ENCODE measurements at regions not wholly inside any gene's neighbourhood (a gene's known extent, or its start where the extent isn't known, plus 50 kb on each side); places are given as distances from the start of the nearest gene placed in this dataset.

DNA sequence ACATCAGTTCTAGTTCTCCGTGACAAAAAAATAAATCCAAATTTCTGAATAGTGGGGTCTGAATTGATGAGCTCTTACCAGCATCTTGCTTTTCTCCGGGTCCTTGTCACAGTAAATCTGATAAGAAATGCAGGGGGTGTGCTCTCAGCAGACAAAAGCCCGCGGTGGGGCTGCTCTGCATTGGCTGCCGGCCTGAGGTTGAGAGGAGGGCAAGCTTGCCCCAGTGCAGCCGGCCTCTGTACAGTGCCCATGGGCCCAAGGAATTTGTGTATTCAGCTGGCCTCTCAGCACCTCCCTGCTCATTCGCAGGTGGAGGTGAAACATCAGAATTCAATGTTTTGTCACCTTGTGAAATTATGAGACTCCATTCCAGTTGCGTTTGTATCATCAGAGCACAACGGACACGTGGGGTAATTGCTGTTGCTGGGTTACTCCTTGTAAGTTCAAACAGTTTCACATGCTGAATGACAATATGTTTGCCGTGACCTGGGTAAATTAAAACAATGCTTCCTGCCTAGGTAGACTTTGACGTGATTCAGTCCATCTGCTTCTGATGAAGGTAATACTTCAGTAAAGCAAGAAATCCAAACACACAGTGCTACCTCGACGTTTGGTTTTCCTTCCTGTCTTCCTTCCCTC lies 596.4 kb downstream of the MID1IP1 start:
- no peak overlapping the region for H3K4me3 ChIP-seq (ENCODE audit: low read length)
- H3K9me2 ChIP-seq (replicated peaks; ENCODE audit: insufficient read depth, low read length): no peaks in the 10 kb centered on the region
- no peaks in the 10 kb centered on the region for H3K27me3 ChIP-seq (ENCODE audit: low read length)
- no peaks in the 10 kb centered on the region for H3K36me3 ChIP-seq (ENCODE audit: insufficient read depth, low read length)
- H2AFZ ChIP-seq (ENCODE audit: low read length): no peak overlapping the region
- no peak overlapping the region for H3K9ac ChIP-seq (ENCODE audit: low read length)
- no peak overlapping the region for H3K27ac ChIP-seq (ENCODE audit: low read length)
- no peak for DNase-seq
- H3K4me2 ChIP-seq (ENCODE audit: low read depth, low read length, poor library complexity, severe bottlenecking): no peak overlapping the region
- H3K9me3 ChIP-seq (ENCODE audit: low read length): no peaks in the 10 kb centered on the region
- no peaks in the 10 kb centered on the region for H3K79me2 ChIP-seq (ENCODE audit: low read length)
- no peaks in the 10 kb centered on the region for H3K4me1 ChIP-seq (ENCODE audit: low read length)
- H4K20me1 ChIP-seq (ENCODE audit: insufficient read depth, low read depth, low read length): no peaks in the 10 kb centered on the region

DNA sequence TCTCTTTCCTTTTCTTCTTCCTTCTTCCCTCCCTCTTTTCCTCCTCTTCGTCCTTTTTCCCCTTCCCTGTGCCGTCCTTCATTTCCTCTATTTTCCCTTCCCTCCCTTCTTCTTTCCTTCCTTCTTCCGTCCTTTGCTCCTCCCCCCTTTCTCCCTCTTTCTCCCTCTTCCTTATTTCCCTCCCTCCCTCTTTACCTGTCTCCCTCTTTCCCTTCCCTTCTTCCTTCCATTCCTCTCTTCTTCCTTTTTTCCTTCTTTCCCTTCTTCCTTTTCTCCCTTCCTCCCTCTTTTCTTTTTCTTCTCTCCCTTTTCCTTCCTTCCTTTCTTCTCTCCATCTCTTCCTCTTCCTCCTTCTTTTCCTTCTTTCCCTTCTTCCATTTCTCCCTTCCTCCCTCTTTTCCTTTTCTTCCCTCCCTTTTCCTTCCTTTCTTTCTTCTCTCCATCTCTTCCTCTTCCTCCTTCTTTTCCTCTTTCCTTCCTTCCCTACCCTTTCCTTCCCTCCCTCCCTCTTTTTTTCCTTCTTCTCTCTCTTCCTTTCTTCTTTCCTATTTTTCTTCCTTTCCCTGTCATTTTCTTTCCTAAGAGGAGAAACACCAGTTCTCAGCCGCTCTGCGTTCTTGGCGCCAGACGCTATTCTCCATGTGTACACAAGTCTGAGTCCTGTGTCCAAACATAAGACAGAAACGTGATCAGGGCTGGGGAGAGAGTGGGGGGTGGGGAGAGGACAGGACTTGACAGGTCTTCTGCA lies 597.1 kb downstream of the MID1IP1 start:
- Histone ChIP-seq H3K4me1 (ENCODE audit: low read length) (no peaks in the 10 kb centered on the region), H3K27me3 (ENCODE audit: low read length) (no peaks in the 10 kb centered on the region), H3K4me3 (ENCODE audit: low read length) (no peak overlapping the region), H3K4me2 (ENCODE audit: low read depth, low read length, poor library complexity, severe bottlenecking) (no peak overlapping the region), H3K9me3 (ENCODE audit: low read length) (no peaks in the 10 kb centered on the region), H3K9me2 (replicated peaks; ENCODE audit: insufficient read depth, low read length) (no peaks in the 10 kb centered on the region), H3K36me3 (ENCODE audit: insufficient read depth, low read length) (no peaks in the 10 kb centered on the region), H3K9ac (ENCODE audit: low read length) (no peak overlapping the region), H4K20me1 (ENCODE audit: insufficient read depth, low read depth, low read length) (no peaks in the 10 kb centered on the region), H2AFZ (ENCODE audit: low read length) (no peak overlapping the region), H3K27ac (ENCODE audit: low read length) (no peak overlapping the region), H3K79me2 (ENCODE audit: low read length) (no peaks in the 10 kb centered on the region)
- DNase-seq: no peak

DNA sequence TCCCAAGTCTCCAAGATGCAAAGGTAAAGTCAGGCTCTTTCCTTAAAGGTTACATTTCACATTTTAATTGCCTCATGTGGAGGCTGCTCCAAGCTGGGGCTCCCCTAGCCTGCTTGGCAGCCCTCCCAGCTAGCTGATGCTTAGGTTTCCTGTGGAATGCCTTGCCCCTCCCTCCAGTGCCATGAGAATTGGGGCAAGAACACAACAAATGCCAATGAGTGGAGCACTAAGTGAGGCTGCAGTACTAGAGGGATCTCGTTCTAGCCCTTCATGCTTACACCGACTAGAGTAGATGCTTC lies 597.7 kb downstream of the MID1IP1 start:
- Histone ChIP-seq H3K27me3 (ENCODE audit: low read length) (no peaks in the 10 kb centered on the region), H3K27ac (ENCODE audit: low read length) (no peak overlapping the region), H3K4me1 (ENCODE audit: low read length) (no peaks in the 10 kb centered on the region), H3K9ac (ENCODE audit: low read length) (no peak overlapping the region), H3K4me2 (ENCODE audit: low read depth, low read length, poor library complexity, severe bottlenecking) (no peak overlapping the region), H3K9me3 (ENCODE audit: low read length) (no peaks in the 10 kb centered on the region), H2AFZ (ENCODE audit: low read length) (no peak overlapping the region), H3K9me2 (replicated peaks; ENCODE audit: insufficient read depth, low read length) (no peaks in the 10 kb centered on the region), H3K79me2 (ENCODE audit: low read length) (no peaks in the 10 kb centered on the region), H4K20me1 (ENCODE audit: insufficient read depth, low read depth, low read length) (no peaks in the 10 kb centered on the region), H3K4me3 (ENCODE audit: low read length) (no peak overlapping the region), H3K36me3 (ENCODE audit: insufficient read depth, low read length) (no peaks in the 10 kb centered on the region)
- no peak for DNase-seq

DNA sequence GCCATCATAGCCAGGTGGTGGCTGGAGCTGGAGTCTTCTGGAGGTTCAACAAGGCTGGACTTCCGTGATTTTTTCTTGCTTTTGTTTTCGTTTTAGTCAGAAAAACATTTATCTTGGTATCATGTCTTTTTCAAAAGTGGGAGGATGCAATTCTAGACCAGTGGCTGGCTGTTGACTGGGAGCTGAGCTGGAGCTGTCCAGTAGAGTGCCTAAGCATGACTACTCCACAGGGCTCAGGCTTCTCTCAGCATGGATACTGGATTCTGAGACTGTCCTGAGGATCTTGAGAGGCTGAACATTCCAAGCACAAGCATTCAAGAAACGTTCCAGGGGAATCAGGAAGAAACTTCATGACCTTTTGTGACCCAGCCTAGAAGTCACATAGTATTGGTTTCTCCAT lies 598.1 kb downstream of the MID1IP1 start:
- Histone ChIP-seq H3K27ac (ENCODE audit: low read length) (no peak overlapping the region), H3K4me1 (ENCODE audit: low read length) (no peaks in the 10 kb centered on the region), H4K20me1 (ENCODE audit: insufficient read depth, low read depth, low read length) (no peaks in the 10 kb centered on the region), H3K9me3 (ENCODE audit: low read length) (no peaks in the 10 kb centered on the region), H3K9ac (ENCODE audit: low read length) (no peak overlapping the region), H3K9me2 (replicated peaks; ENCODE audit: insufficient read depth, low read length) (no peaks in the 10 kb centered on the region), H3K4me3 (ENCODE audit: low read length) (no peak overlapping the region), H3K36me3 (ENCODE audit: insufficient read depth, low read length) (no peaks in the 10 kb centered on the region), H3K27me3 (ENCODE audit: low read length) (no peaks in the 10 kb centered on the region), H2AFZ (ENCODE audit: low read length) (no peak overlapping the region), H3K4me2 (ENCODE audit: low read depth, low read length, poor library complexity, severe bottlenecking) (no peak overlapping the region), H3K79me2 (ENCODE audit: low read length) (no peaks in the 10 kb centered on the region)
- DNase-seq: no peak

DNA sequence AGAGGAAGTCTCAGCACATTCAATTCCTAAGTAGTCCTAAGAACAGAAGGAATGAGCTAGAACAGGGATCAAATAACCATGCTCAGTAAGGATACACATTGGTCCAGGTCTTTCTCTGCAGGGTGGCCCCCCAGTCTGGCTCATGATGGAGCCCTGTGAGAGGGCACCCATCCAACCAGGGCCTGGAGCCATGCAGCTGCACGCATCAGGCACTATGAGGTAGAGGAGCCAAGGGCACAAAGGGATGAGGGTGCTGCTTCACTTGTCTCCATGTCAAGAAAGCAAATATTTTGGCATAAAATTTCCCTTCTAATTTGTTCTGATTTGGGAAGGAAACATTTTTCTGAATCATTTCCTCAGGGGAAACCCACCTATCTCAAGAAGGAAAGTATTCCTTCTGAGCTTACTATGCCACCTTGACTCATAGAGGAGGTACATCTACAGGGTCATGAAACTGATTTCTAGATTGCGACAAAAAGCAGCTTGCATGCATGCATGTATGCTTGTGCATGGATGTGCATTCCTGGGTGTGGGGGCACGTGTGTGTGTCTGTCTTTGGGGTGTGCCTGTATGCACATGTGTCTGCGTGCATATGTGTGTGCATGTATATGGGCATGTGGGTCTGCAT lies 600.3 kb downstream of the MID1IP1 start:
- Histone ChIP-seq H3K4me2 (ENCODE audit: low read depth, low read length, poor library complexity, severe bottlenecking) (no peak overlapping the region), H3K79me2 (ENCODE audit: low read length) (no peaks in the 10 kb centered on the region), H3K9me2 (replicated peaks; ENCODE audit: insufficient read depth, low read length) (no peaks in the 10 kb centered on the region), H3K27me3 (ENCODE audit: low read length) (no peaks in the 10 kb centered on the region), H3K4me3 (ENCODE audit: low read length) (no peak overlapping the region), H2AFZ (ENCODE audit: low read length) (no peak overlapping the region), H3K4me1 (ENCODE audit: low read length) (no peaks in the 10 kb centered on the region), H3K9ac (ENCODE audit: low read length) (no peak overlapping the region), H3K27ac (ENCODE audit: low read length) (no peak overlapping the region), H4K20me1 (ENCODE audit: insufficient read depth, low read depth, low read length) (no peaks in the 10 kb centered on the region), H3K36me3 (ENCODE audit: insufficient read depth, low read length) (no peaks in the 10 kb centered on the region), H3K9me3 (ENCODE audit: low read length) (no peaks in the 10 kb centered on the region)
- no peak for DNase-seq

DNA sequence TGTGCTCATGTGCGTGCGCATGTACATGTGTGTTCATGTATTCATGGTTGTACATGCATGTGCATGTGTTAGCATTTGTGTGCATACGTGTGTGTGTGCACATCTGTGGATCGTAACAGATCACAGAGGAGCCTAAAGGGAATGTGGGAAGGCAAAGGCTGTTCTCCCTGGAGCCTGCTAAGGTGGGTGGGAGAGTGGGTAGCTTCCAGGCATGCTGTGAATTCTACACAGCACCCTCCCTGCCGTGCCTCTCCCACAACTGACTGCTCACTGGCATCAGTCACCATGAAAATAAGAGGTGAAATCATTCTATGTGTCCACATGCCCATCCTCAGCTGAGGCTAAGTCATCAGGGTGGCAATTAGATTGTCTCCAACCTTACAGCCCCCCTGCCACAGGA lies 600.9 kb downstream of the MID1IP1 start:
- H3K4me1 ChIP-seq (ENCODE audit: low read length): no peaks in the 10 kb centered on the region
- no peak overlapping the region for H2AFZ ChIP-seq (ENCODE audit: low read length)
- H3K9me2 ChIP-seq (replicated peaks; ENCODE audit: insufficient read depth, low read length): no peaks in the 10 kb centered on the region
- no peaks in the 10 kb centered on the region for H3K9me3 ChIP-seq (ENCODE audit: low read length)
- H3K27ac ChIP-seq (ENCODE audit: low read length): no peak overlapping the region
- no peaks in the 10 kb centered on the region for H3K27me3 ChIP-seq (ENCODE audit: low read length)
- H3K9ac ChIP-seq (ENCODE audit: low read length): no peak overlapping the region
- no peak overlapping the region for H3K4me2 ChIP-seq (ENCODE audit: low read depth, low read length, poor library complexity, severe bottlenecking)
- no peaks in the 10 kb centered on the region for H3K79me2 ChIP-seq (ENCODE audit: low read length)
- H3K4me3 ChIP-seq (ENCODE audit: low read length): no peak overlapping the region
- H3K36me3 ChIP-seq (ENCODE audit: insufficient read depth, low read length): no peaks in the 10 kb centered on the region
- H4K20me1 ChIP-seq (ENCODE audit: insufficient read depth, low read depth, low read length): no peaks in the 10 kb centered on the region
- no peak for DNase-seq

DNA sequence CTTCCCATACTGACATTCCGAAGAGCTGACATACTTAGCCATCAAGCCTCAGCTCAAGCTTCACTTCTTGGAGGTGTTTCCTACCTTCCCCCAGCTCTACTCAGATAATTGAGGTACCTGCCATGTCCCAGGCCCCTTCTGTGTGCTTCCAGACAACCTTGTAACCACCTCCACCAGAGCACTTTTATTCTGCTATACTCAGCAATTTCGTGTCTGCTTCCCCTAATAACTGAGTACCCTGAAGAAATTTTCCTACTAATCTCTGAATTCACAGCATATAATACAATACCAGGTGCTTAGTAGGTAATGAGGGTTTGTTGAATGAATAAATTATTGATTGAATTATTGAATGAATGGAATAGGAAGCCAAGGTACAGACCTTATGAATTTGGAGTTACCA lies 605.5 kb downstream of the MID1IP1 start:
- H3K9me3 ChIP-seq (ENCODE audit: low read length): no peaks in the 10 kb centered on the region
- H3K9ac ChIP-seq (ENCODE audit: low read length): no peak overlapping the region
- H3K27me3 ChIP-seq (ENCODE audit: low read length): no peaks in the 10 kb centered on the region
- H3K4me3 ChIP-seq (ENCODE audit: low read length): no peak overlapping the region
- H4K20me1 ChIP-seq (ENCODE audit: insufficient read depth, low read depth, low read length): no peaks in the 10 kb centered on the region
- H3K9me2 ChIP-seq (replicated peaks; ENCODE audit: insufficient read depth, low read length): no peaks in the 10 kb centered on the region
- no peaks in the 10 kb centered on the region for H3K36me3 ChIP-seq (ENCODE audit: insufficient read depth, low read length)
- H3K27ac ChIP-seq (ENCODE audit: low read length): no peak overlapping the region
- no peaks in the 10 kb centered on the region for H3K79me2 ChIP-seq (ENCODE audit: low read length)
- DNase-seq: no peak
- H2AFZ ChIP-seq (ENCODE audit: low read length): no peak overlapping the region
- no peak overlapping the region for H3K4me2 ChIP-seq (ENCODE audit: low read depth, low read length, poor library complexity, severe bottlenecking)
- H3K4me1 ChIP-seq (ENCODE audit: low read length): no peaks in the 10 kb centered on the region

DNA sequence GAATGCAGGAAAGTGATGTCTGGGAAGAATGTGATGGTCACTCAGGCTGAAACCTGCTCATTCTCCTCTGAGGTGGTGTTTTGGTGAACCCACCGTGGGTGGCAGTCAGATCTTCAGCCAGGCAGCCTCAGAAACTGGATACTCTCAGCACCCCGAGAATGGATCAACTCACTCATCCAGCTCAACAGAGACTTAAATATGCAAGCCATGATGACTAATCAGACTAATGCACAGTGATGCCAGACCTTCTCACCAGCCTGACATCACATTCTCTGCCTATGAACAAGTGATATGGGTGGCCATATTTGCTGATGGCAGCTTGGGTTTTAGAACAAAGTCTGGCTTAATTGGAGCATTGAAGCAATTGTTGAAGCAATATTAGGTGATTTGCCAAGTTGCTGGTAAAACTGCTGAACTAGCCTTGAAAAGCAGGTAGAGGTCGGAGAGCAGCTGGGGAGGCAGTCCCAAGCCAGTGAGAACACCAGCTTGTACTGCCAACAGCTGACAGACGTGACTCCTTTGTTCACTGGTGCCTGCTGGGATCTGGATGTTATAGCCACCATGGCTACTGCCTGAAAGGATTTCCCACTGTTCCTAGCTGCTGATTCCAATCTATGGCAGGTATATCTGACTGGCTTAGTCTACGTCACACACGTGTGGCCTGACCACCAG lies 608.1 kb downstream of the MID1IP1 start:
- H3K36me3 ChIP-seq (ENCODE audit: insufficient read depth, low read length): no peaks in the 10 kb centered on the region
- no peak overlapping the region for H3K4me3 ChIP-seq (ENCODE audit: low read length)
- H3K27ac ChIP-seq (ENCODE audit: low read length): no peak overlapping the region
- H3K9me3 ChIP-seq (ENCODE audit: low read length): no peaks in the 10 kb centered on the region
- no peak overlapping the region for H3K4me2 ChIP-seq (ENCODE audit: low read depth, low read length, poor library complexity, severe bottlenecking)
- no peak overlapping the region for H3K9ac ChIP-seq (ENCODE audit: low read length)
- no peak for DNase-seq
- H2AFZ ChIP-seq (ENCODE audit: low read length): no peak overlapping the region
- H3K79me2 ChIP-seq (ENCODE audit: low read length): no peaks in the 10 kb centered on the region
- H3K9me2 ChIP-seq (replicated peaks; ENCODE audit: insufficient read depth, low read length): no peaks in the 10 kb centered on the region
- no peaks in the 10 kb centered on the region for H3K4me1 ChIP-seq (ENCODE audit: low read length)
- H3K27me3 ChIP-seq (ENCODE audit: low read length): no peaks in the 10 kb centered on the region
- no peaks in the 10 kb centered on the region for H4K20me1 ChIP-seq (ENCODE audit: insufficient read depth, low read depth, low read length)

Measured in Karpas-422 (cell line).